ENCODE measurements at regions not wholly inside any gene's neighbourhood (a gene's known extent, or its start where the extent isn't known, plus 50 kb on each side); places are given as distances from the start of the nearest gene placed in this dataset.

GRCh38 chr5:15447209-15447608, 52.8 kb upstream of the FBXL7 start:
- DNase-seq = no peak

GRCh38 chr5:15446552-15446951, 53.4 kb upstream of the FBXL7 start:
- DNase-seq = no peak

- no peak for DNase-seq
These were observed 57.8 kb upstream of the FBXL7 start for GRCh38 chr5:15442193-15442570.

GRCh38 chr5:15441433-15442192, 58.4 kb upstream of the FBXL7 start:
- DNase-seq = no peak

- no peak for DNase-seq
These were observed 59.5 kb upstream of the FBXL7 start for GRCh38 chr5:15440434-15440833.

GRCh38 chr5:15439801-15440200, 60.2 kb upstream of the FBXL7 start:
- DNase-seq = no peak

GRCh38 chr5:15433709-15434108, 66.3 kb upstream of the FBXL7 start:
- DNase-seq = no peak

GRCh38 chr5:15431923-15432322, 68.1 kb upstream of the FBXL7 start:
- DNase-seq = no peak

- DNase-seq = no peak
These were observed 74.2 kb upstream of the FBXL7 start for GRCh38 chr5:15425766-15426165.

- no peak for DNase-seq
These were observed 75.2 kb upstream of the FBXL7 start for GRCh38 chr5:15424769-15425168.

- no peak for DNase-seq
These were observed 78.0 kb upstream of the FBXL7 start for GRCh38 chr5:15421921-15422412.

- no peak for DNase-seq
These were observed 78.6 kb upstream of the FBXL7 start for GRCh38 chr5:15421381-15421780.

- no peak for DNase-seq
These were observed 79.8 kb upstream of the FBXL7 start for GRCh38 chr5:15420201-15420600.

GRCh38 chr5:15417156-15417555, 82.8 kb upstream of the FBXL7 start:
- no peak for DNase-seq

- DNase-seq = no peak
These were observed 93.5 kb upstream of the FBXL7 start for GRCh38 chr5:15406478-15406877.

GRCh38 chr5:15393146-15393545, 106.8 kb upstream of the FBXL7 start:
- no peak for DNase-seq

- no peak for DNase-seq
These were observed 108.1 kb upstream of the FBXL7 start for GRCh38 chr5:15391704-15392397.

- no peak for DNase-seq
These were observed 111.1 kb upstream of the FBXL7 start for GRCh38 chr5:15388866-15389265.

- DNase-seq = no peak
These were observed 112.0 kb upstream of the FBXL7 start for GRCh38 chr5:15387931-15388524.

GRCh38 chr5:15386122-15386521, 113.9 kb upstream of the FBXL7 start:
- DNase-seq = no peak

GRCh38 chr5:15385553-15385952, 114.4 kb upstream of the FBXL7 start:
- no peak for DNase-seq

GRCh38 chr5:15385037-15385436, 114.9 kb upstream of the FBXL7 start:
- DNase-seq = no peak

GRCh38 chr5:15384581-15384980, 115.4 kb upstream of the FBXL7 start:
- DNase-seq = no peak

GRCh38 chr5:15384176-15384575, 115.8 kb upstream of the FBXL7 start:
- no peak for DNase-seq
